Activated CD8-positive, alpha-beta T cell treated with anti-CD3 and anti-CD28 coated beads for 36 hours (primary cell): ENCODE measurements at regions not wholly inside any gene's neighbourhood (a gene's known extent, or its start where the extent isn't known, plus 50 kb on each side); places are given as distances from the start of the nearest gene placed in this dataset.

Source experiments
- ATAC-seq: fragments of 200-7000 bp; cut with Tn5 transposase; one replicate; pipeline ENCODE4 v1.10.0; 2021; ENCODE audit warnings: mild to moderate bottlenecking, moderate library complexity
- CTCF ChIA-PET: fragments of 350-600 bp; sonication (Branson Sonifier 250); formaldehyde crosslinking; loops from one replicate; lab custom pipeline; 2021; ENCODE audit warnings: antibody characterized with exemption; lab: Charles Lee
- POLR2A ChIA-PET: fragments of 350-600 bp; sonication (Branson Sonifier 250); formaldehyde crosslinking; loops from one replicate; lab custom pipeline; 2021; ENCODE audit warnings: antibody characterized with exemption; lab: Charles Lee
- DNase-seq: peaks from one replicate; pipeline ENCODE4 v3.0.0-alpha.2; 2020
- H3K27ac Mint-ChIP-seq: one replicate; pipeline ENCODE4 v1.8.0; 2021; ENCODE audit warnings: mild to moderate bottlenecking, mixed read lengths
- H3K27me3 Mint-ChIP-seq: one replicate; pipeline ENCODE4 v1.8.0; 2021; ENCODE audit warnings: mixed read lengths
- H3K36me3 Mint-ChIP-seq: one replicate; pipeline ENCODE4 v1.8.0; 2021; ENCODE audit warnings: low read depth, mixed read lengths
- H3K4me1 Mint-ChIP-seq: one replicate; pipeline ENCODE4 v1.8.0; 2021; ENCODE audit warnings: low read depth, mixed read lengths
- H3K4me3 Mint-ChIP-seq: one replicate; pipeline ENCODE4 v1.8.0; 2021; ENCODE audit warnings: mild to moderate bottlenecking, moderate library complexity, mixed read lengths
- H3K9me3 Mint-ChIP-seq: one replicate; pipeline ENCODE4 v1.8.0; 2021; ENCODE audit warnings: mixed read lengths
- CTCF ChIP-seq: fragments of 200-600 bp; IDR thresholded peaks from one replicate; pipeline ENCODE4 v1.8.0; 2022; ENCODE audit warnings: antibody characterized with exemption, mild to moderate bottlenecking
- intact Hi-C: fragments of 100-400 bp; cut with micrococcal nuclease; formaldehyde crosslinking; loops from one replicate; pipeline ENCODE4 v1.10.0; 2022

GRCh38 chr16:76931186-76931585 is 259.8 kb upstream of the MON1B start:
- H3K36me3 Mint-ChIP-seq, result no peaks in the 10 kb centered on the region
- TF ChIP-seq CTCF, result no peak
- POLR2A ChIA-PET, result no interaction called here
- peaks cover 3% of the 10 kb centered on the region for H3K9me3 Mint-ChIP-seq
- H3K27me3 Mint-ChIP-seq, result no peaks in the 10 kb centered on the region
- ATAC-seq (no peak), DNase-seq (no peak)
- H3K27ac Mint-ChIP-seq, result no peak overlapping the region
- H3K4me1 Mint-ChIP-seq, result peaks cover 3% of the 10 kb centered on the region
- H3K4me3 Mint-ChIP-seq, result no peak overlapping the region
- CTCF ChIA-PET, result no interaction called here
- intact Hi-C loops, result no loop called here

GRCh38 chr16:76932541-76933211 is 258.3 kb upstream of the MON1B start:
- ATAC-seq (peak; percentile 45), DNase-seq (no peak)
- Mint-ChIP-seq H3K36me3 (no peaks in the 10 kb centered on the region), H3K27me3 (no peaks in the 10 kb centered on the region), H3K4me1 (peaks cover 3% of the 10 kb centered on the region), H3K27ac (no peak overlapping the region), H3K9me3 (peaks cover 3% of the 10 kb centered on the region), H3K4me3 (no peak overlapping the region)
- CTCF ChIA-PET, result no interaction called here
- POLR2A ChIA-PET, result interaction anchor here (0.5 kb wide), 1 partner anchor 802 kb away, joined by 3 read pairs; no protein-coding TSS in a partner anchor
- intact Hi-C loops, result no loop called here
- no peak for TF ChIP-seq CTCF

- H3K27me3 Mint-ChIP-seq, result no peaks in the 10 kb centered on the region
- intact Hi-C loops, result no loop called here
- no peak overlapping the region for H3K27ac Mint-ChIP-seq
- H3K4me1 Mint-ChIP-seq, result no peaks in the 10 kb centered on the region
- DNase-seq (no peak), ATAC-seq (no peak)
- CTCF ChIA-PET, result no interaction called here
- H3K9me3 Mint-ChIP-seq, result no peaks in the 10 kb centered on the region
- no peaks in the 10 kb centered on the region for H3K36me3 Mint-ChIP-seq
- no peak for TF ChIP-seq CTCF
- POLR2A ChIA-PET, result no interaction called here
- H3K4me3 Mint-ChIP-seq, result no peak overlapping the region
Measured at GRCh38 chr16:76940251-76940650, 250.7 kb upstream of the MON1B start.

- ATAC-seq, result no peak
Measured at GRCh38 chr16:76941113-76941512, 249.9 kb upstream of the MON1B start.

More at GRCh38 chr16:76941113-76941512, 249.9 kb upstream of the MON1B start:
- no peaks in the 10 kb centered on the region for H3K27me3 Mint-ChIP-seq
- no peak for TF ChIP-seq CTCF
- no peaks in the 10 kb centered on the region for H3K4me1 Mint-ChIP-seq
- ChIA-PET POLR2A (no interaction called here), CTCF (no interaction called here)
- no peaks in the 10 kb centered on the region for H3K9me3 Mint-ChIP-seq
- H3K4me3 Mint-ChIP-seq, result no peak overlapping the region
- H3K36me3 Mint-ChIP-seq, result no peaks in the 10 kb centered on the region
- no peak overlapping the region for H3K27ac Mint-ChIP-seq
- intact Hi-C loops, result no loop called here
- no peak for DNase-seq
